GM19239 (cell line): ENCODE measurements at regions not wholly inside any gene's neighbourhood (a gene's known extent, or its start where the extent isn't known, plus 50 kb on each side); places are given as distances from the start of the nearest gene placed in this dataset.

ENCODE experiments used
- DNase-seq: peaks from one replicate; pipeline ENCODE4 v3.0.0; 2011; ENCODE audit warnings: low spot score; ENCODE audit not compliant: insufficient read length
- FAIRE-seq: peaks from 2 replicates; lab custom pipeline; 2011; peaks lifted over from hg19 to GRCh38; lab: Jason Lieb, UNC

DNA sequence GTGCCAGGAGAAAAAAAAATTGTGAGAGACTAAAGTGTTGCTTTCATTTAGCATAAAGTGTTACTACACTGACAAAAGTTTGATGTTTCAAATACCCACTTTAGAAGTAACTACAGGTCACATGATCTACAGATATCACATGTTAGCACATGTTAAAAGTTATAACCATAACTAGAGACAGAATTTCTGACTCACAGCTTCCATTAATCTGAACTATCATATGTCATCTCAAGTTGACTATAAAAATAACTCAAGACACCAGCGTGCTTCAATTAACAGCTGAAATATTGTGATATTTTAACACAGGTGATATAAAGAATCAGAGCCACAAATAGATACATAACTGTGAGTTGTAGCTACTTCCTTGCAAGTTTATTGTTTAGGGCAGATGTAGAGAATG, 591.5 kb upstream of the PITX2 start:
- FAIRE-seq (no peak), DNase-seq (no peak)

GRCh38 chr4:111215755-111216154, 592.9 kb upstream of the PITX2 start:
- no peak for DNase-seq

DNA sequence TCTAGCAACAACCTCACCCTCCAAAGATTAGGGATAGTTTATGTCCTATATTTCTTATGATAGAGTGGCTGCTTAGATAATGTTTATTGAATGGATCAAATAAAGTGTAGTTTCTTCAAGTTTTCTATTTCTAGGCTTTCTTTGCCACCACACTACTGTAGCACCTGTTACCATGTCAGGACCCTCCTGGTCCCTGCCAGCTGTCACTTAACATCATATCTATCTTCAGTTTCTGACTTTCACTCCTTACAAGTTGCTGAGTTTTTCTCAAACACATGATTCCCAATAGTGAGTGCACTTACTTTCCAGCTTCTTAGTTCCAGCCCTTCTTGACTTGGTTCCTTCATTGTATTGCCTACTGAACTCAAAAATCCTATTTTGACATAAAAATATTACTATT, 593.9 kb upstream of the PITX2 start:
- DNase-seq (no peak), FAIRE-seq (no peak)

More at GRCh38 chr4:111215755-111216154, 592.9 kb upstream of the PITX2 start:
- FAIRE-seq: no peak

DNA sequence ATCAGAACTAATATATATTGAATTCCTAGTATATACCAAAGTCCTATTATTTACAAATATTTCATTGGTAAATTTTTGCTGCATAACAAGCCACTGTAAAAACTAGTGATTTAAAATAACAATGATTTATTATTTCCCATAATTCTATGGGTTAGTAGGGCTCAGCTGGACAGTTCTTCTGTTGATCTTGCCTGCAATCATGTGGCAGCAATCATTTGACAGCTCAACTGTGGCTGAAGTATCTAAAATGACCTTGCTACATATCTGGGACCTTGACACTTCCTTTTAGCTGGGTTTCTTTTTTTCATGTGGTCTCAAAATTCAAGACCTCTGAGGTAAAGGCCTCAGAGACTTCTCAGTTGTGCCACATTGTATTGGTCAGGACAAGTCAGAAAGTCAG, 598.5 kb upstream of the PITX2 start:
- FAIRE-seq (no peak), DNase-seq (no peak)

DNA sequence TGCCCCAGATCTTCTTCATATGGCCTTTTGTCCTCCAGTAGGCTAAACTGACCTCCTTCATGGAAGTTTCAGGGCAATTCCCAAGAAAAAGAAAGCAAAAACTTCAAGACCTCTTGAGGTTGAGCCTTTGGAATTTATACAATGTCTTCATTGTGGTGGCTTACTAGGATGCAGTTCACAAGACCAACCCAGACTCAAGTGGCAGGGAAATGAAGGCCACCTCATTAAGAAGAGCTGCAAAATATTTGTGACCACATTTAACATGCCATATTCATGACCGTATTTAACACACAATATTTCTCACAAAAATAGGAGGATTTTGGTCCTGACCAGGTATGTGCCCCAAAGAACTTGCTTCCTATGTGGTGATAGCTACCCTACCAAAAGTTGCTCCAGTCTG, 605.5 kb upstream of the PITX2 start:
- DNase-seq (no peak), FAIRE-seq (no peak)

DNA sequence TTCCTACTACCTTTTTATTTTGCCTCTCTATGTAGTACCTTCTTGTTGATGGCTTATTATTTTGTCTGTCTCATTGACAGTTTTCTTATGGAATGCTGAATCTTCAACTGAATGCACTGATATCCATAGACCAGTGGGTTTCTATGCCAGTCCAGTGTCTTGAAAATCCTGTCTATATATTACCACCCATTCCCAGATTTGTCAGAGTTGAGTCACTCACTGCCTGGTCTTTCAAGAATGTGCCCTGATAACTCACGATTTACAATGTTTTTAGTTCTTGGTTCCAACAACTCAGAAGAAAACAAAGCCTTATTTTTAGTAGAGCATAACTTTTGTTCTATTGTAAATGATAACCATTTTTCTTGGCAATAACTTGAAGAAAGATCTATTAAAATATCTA, 606.0 kb upstream of the PITX2 start:
- DNase-seq (no peak), FAIRE-seq (no peak)

DNA sequence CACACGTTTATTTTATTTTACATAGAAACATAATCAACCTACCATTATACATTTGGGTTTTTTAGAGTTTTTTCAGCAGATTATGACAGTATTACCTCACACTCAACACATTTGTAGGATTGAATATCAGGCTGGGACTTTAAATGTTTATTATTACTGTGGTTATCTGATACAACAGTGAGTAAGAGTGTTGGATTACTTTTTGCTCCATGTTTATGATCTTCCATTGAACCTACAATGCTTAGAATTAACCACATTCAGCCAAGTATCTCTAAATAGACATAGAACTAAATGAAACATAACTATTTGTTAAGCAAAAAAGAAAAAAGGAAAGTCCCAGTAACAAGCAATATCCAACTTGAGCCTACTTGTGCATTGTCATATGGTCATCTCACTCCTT, 607.4 kb upstream of the PITX2 start:
- DNase-seq (no peak), FAIRE-seq (no peak)

GRCh38 chr4:111231281-111231680, 608.4 kb upstream of the PITX2 start:
- FAIRE-seq: no peak
- DNase-seq: no peak

DNA sequence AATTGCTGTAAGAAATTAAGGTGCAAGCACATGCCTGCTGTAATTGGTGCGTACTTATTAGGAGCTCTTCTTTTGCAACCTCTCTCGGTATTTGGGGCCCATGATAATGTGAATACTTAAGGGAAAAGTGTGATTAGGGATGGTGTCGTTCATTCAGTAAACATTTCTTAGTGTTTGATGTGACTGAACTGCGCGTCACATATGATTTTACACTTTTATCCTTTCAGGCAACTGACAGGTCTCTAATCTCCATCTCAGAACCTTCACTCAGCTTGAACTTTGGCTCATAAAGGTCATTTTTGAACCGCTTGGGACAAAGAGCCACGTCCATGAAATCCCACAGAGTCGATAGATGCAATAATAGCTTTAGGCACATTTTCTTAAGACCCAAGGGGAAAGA, 612.1 kb upstream of the PITX2 start:
- FAIRE-seq (no peak), DNase-seq (no peak)

- no peak for FAIRE-seq
- no peak for DNase-seq
Measured at GRCh38 chr4:111263836-111264235, 641.0 kb upstream of the PITX2 start.

- FAIRE-seq: no peak
- no peak for DNase-seq
Measured at GRCh38 chr4:111266937-111267336, 644.1 kb upstream of the PITX2 start.

- no peak for FAIRE-seq
- no peak for DNase-seq
Measured at GRCh38 chr4:111267786-111268185, 644.9 kb upstream of the PITX2 start.

DNA sequence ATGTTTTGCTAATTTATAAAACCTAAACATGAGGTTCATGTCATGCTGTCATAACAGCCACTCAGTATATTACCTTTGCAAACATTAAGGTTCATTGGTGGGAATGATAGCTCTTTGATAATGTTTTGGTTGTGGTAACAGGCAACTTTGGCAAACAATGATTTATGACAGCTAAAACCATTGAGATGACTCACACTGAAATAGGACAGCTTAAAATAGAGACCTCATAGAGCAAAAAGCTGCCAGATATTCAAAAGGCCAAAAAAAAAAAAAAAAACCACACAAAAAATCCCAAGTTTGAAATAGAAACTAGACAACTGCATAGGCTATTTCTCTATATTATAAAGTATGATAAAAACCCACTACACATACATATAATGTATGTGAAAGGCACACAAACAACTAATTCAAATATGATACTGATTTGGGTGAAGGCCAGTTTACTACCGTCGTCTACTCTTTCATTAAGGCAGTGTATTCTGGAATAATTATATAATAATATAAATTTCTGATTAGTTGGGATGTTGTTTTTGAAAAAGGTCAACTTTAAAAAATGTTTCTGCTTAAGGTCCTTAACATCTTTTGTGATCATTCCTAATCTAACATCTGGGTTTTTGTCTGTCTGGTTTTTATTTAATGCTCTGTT, 646.0 kb upstream of the PITX2 start:
- no peak for DNase-seq
- FAIRE-seq: no peak

DNA sequence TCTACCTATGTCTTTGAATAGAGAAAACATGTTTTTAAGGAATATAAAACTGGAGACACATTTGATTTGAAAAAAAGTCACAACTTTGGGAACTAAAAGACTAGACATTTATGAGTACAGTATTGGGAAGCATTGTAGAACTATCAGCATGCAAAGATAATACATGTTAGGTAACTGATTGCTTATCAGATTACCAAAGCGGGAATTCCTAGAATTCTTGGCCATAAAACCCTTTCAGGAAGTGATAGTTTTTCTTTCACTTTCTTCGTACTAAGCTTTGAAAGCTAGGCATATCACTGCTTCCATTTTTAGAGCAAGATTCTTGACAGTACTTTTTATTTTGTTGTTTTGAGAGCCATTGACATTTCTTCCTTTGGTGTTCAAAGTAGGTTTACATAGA, 646.6 kb upstream of the PITX2 start:
- DNase-seq (no peak), FAIRE-seq (no peak)

GRCh38 chr4:111274060-111274459, 651.2 kb upstream of the PITX2 start:
- no peak for DNase-seq
- FAIRE-seq: no peak

- no peak for FAIRE-seq
Measured at GRCh38 chr4:111274486-111274885, 651.6 kb upstream of the PITX2 start.

GRCh38 chr4:111281219-111281618, 658.3 kb upstream of the PITX2 start:
- no peak for DNase-seq
- no peak for FAIRE-seq

More at GRCh38 chr4:111274486-111274885, 651.6 kb upstream of the PITX2 start:
- no peak for DNase-seq

DNA sequence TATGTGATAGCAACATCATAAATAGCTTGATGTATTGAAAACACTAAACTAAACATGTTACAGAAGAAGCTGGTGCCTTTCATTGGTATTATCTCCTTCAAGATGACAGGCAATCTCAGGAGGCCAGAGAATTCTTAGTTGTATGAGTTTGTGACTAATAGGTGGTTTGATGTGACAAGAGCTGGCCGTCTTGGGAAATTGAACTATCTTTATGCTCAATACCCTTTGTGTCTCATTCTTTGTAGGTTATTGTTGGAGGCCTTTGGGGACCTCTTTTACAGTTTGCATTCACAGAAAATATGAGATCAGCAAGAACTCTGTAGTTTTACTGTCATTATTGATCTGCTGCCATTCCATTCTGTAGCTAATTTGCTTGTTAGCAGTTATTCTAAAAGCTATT, 659.2 kb upstream of the PITX2 start:
- no peak for FAIRE-seq

DNA sequence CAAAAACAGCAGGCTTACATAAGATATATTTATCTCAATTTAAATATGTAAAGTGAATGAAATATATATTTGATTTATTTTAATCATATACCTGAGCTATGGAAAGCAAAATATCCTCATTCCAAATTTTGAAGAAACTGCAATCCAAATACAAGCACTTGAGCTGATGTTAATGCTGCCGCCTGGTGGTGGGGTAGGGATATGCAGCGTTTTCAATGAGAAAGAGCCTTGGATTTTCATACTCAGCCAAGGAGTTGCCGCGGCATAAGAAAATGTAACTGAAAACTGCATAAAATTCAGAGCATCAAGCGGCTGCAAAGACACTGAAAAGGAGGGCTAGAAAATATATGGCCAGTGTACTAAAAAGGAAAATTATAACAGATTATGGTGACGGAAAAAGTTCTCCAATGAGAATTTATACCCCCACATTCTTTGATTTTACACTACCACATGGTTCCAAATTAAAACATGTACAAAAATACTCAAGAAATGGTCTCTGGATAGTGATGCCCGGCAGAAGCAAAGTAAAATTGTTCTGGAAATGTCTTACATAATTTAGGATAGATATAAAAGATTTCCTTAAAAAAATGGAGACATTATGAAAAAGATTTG, 660.3 kb upstream of the PITX2 start:
- peak; percentile 82 for FAIRE-seq
- DNase-seq: peak; percentile 7

More for the DNA sequence above, 659.2 kb upstream of the PITX2 start:
- DNase-seq: no peak

DNA sequence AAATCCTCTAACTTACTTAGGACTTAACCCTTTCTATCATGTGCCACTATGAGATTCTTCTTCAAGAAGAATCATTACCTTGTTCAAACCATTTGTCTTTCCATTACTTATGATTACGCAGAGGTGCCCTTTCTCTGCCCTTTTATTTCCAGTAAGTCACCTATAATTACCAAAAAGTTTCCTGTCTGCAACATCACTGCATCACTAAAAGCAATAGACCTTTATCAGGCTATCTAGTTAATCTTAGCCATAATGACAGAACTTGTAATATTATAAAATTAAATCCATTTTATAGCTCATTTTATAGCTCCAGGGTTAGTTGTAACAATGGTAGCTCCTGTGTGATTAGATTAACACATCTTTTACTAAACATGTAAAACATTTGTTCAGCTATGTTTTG, 673.6 kb upstream of the PITX2 start:
- FAIRE-seq (no peak), DNase-seq (no peak)

GRCh38 chr4:111303806-111304205, 680.9 kb upstream of the PITX2 start:
- DNase-seq: no peak
- no peak for FAIRE-seq

- FAIRE-seq (no peak), DNase-seq (no peak)
Measured at GRCh38 chr4:111323496-111323895, 700.6 kb upstream of the PITX2 start.
